ENCODE measurements at regions not wholly inside any gene's neighbourhood (a gene's known extent, or its start where the extent isn't known, plus 50 kb on each side); places are given as distances from the start of the nearest gene placed in this dataset.
"Not testable (repeated sequence)": the region's sequence is repeated elsewhere in the genome, so short reads cannot be mapped to it uniquely, and the experiment has no call there.

DNA sequence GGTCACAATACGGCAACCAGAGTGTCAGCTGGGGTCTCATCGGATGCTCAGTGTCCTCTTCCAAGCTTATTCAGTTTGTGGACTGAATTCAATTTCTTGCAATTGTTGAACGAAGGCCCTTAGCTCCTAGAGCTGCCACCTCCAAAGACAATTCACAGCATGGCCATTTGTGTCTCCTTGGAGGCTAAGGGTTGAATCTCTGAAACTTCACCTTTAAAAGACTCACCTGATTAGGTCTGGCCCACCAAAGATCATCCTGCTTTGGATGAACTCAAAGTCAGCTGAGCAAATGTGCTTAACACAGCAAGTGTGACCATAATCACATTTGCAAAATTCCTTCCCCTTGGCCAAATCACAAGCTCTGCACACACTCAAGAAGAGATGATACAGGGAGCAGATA is 175.9 kb downstream of the OTOP1 start:
- TF ChIP-seq, protein P1, sequence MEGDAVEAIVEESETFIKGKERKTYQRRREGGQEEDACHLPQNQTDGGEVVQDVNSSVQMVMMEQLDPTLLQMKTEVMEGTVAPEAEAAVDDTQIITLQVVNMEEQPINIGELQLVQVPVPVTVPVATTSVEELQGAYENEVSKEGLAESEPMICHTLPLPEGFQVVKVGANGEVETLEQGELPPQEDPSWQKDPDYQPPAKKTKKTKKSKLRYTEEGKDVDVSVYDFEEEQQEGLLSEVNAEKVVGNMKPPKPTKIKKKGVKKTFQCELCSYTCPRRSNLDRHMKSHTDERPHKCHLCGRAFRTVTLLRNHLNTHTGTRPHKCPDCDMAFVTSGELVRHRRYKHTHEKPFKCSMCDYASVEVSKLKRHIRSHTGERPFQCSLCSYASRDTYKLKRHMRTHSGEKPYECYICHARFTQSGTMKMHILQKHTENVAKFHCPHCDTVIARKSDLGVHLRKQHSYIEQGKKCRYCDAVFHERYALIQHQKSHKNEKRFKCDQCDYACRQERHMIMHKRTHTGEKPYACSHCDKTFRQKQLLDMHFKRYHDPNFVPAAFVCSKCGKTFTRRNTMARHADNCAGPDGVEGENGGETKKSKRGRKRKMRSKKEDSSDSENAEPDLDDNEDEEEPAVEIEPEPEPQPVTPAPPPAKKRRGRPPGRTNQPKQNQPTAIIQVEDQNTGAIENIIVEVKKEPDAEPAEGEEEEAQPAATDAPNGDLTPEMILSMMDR (conservative IDR thresholded peaks at IDR 0.05; ENCODE audit: low read length), result not testable (repeated sequence)
- TF ChIP-seq EZH2phosphoT487 (IDR thresholded peaks at IDR 0.05; ENCODE audit: borderline replicate concordance, low read depth, low read length), result not testable (repeated sequence)

Measured in OCI-LY7 (cell line).